HG02938 (cell line): ENCODE measurements at regions not wholly inside any gene's neighbourhood (a gene's known extent, or its start where the extent isn't known, plus 50 kb on each side); places are given as distances from the start of the nearest gene placed in this dataset.
A peak's percentile ranks its signal among the peaks of the same experiment; 100 is the strongest.
"Not testable (repeated sequence)": the region's sequence is repeated elsewhere in the genome, so short reads cannot be mapped to it uniquely, and the experiment has no call there.

Source experiments
- ATAC-seq: cut with Tn5 transposase; IDR thresholded peaks from one replicate; pipeline ENCODE4 v1.9.1; 2021; ENCODE audit warnings: mild to moderate bottlenecking, moderate library complexity; ENCODE audit not compliant: unreplicated experiment

DNA sequence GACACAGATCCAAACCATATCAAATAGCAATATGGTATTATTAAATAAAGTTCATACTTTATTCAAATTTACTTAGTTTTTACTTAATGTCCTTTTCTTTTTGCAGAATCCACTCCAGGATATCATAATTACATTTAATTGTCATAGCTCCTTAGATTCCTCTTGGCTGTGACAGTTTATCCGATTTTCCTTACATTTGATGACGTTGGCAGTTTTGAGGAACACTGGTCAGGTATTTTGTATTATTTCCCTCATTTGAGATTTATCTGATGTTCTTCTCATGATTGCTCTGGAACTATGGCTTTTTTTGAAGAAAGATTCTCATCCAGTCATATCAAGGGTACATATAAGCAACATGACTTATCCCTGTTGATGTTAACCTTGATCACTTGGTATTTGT is 198.3 kb upstream of the STAC start:
- ATAC-seq: no peak

DNA sequence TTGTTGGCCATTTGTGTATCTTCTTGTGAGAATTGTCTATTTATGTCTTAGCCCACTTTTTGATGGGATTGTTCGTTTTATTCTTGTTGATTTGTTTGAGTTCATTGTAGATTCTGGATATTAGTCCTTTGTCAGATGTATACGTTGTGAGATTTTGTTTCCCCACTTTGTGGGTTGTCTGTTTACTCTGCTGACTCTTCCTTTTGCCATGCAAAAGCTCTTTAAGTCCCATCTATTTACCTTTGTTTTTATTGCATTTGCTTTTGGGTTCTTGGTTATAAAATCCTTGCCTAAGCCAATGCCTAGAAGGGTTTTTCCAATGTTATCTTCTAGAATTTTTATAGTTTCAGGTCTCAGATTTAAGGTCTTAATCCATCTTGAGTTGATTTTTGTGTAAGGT is 193.1 kb upstream of the STAC start:
- not testable (repeated sequence) for ATAC-seq

DNA sequence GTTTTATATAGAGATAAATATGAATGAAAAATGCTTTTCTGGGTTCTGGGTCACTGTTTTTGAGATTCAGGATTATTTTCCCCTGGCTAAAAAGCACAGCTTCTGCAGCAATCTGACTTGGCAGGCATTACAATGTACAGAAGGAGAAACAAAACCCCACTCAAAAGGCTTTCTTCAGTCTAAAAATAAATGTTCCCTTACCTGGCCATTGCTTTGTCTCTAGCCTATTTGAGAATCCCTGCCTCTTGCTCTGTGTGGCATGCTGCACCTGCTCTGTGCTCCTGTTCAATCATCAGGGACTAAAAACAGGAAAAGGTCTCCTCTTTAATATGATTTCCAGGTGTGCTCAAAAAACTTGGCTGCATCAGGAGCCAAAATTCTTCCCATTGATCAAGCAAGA is 187.4 kb upstream of the STAC start:
- ATAC-seq: no peak

- no peak for ATAC-seq
Observed at GRCh38 chr3:36193448-36193847, 186.9 kb upstream of the STAC start.

DNA sequence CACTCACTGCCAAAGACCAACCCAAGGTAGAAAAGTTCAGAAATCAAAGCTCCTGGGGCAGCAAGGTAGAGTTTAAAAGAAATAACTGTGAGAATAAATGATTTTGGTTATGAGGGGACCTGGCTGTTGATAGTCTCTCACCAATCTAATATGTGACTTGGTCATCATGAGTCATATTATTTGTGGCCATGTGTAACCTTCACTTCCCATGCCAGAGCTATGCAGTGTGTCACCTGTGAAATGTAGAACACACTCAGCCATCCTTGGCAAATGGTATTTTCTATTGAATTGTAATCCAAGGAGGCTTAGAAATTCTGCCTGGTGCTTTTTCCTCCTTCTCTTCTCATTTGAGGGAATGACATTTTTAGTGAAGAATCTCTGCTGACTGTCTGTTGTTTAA is 184.2 kb upstream of the STAC start:
- no peak for ATAC-seq

- ATAC-seq: no peak
Observed at GRCh38 chr3:36197151-36197550, 183.2 kb upstream of the STAC start.

DNA sequence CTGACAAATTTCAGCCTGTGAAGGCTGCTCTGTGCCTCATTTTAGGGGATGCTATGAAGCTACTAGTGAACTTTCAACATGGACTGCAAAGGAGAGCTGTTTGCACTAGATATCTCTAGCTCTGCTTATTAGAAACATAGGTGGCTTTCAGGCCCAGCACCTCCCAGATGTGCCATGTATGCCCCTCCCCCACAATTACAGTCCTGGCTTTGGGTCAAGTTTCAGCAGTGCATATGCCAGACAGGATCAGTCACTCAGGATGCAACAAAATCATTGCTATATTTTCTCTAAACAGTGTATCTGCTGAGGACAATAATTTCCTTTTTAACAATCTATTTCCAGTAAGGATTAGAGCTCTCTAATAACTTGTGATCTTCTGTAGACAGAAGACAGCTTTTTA is 178.8 kb upstream of the STAC start:
- ATAC-seq: no peak

- ATAC-seq: no peak
Observed at GRCh38 chr3:36206956-36207580, 173.2 kb upstream of the STAC start.

GRCh38 chr3:36210840-36211651 is 169.3 kb upstream of the STAC start:
- ATAC-seq: peak; percentile 40

- peak; percentile 27 for ATAC-seq
Observed at GRCh38 chr3:36211652-36211999, 168.7 kb upstream of the STAC start.

GRCh38 chr3:36212251-36212650 is 168.1 kb upstream of the STAC start:
- ATAC-seq: no peak

- no peak for ATAC-seq
Observed at GRCh38 chr3:36214460-36214859, 165.8 kb upstream of the STAC start.

DNA sequence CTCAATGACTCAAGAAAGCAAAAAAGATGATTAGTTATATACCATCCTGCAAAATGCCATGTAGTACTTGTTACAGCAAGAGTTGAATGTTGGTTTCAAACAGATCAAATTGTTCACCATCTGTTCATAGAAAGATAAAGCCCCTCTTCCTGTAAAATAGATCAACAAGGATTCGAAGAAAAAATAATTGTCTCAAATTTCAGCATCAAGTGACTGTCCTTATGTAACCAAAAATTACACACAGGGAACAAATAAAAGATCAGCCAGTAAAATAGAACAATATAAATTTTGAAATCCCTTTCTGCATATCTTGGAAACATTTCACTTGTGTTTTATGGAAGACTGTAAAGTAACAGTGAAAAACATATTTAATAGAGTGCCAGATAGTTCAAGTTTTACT is 165.1 kb upstream of the STAC start:
- ATAC-seq: no peak

DNA sequence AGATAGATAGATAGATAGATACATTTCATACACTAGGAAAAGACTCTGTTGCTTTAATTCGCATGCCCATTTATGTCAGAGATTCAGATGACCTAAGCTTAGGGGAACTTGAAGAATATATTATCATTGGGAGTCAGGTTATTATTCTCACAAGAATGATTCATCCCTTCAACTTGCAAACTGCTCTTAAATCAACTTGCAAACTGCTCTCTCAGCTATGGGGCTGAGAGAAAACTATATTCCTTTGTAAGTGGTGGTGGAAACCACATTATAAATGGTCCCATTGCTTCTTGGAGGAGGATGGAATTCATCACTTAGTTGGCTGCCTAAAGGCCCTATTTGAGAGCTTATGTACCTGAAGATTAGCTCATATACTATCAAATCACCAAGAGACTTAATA is 160.9 kb upstream of the STAC start:
- no peak for ATAC-seq

- ATAC-seq: no peak
Observed at GRCh38 chr3:36220173-36220572, 160.1 kb upstream of the STAC start.

GRCh38 chr3:36221975-36222374 is 158.3 kb upstream of the STAC start:
- no peak for ATAC-seq

GRCh38 chr3:36227980-36228379 is 152.3 kb upstream of the STAC start:
- ATAC-seq: no peak

DNA sequence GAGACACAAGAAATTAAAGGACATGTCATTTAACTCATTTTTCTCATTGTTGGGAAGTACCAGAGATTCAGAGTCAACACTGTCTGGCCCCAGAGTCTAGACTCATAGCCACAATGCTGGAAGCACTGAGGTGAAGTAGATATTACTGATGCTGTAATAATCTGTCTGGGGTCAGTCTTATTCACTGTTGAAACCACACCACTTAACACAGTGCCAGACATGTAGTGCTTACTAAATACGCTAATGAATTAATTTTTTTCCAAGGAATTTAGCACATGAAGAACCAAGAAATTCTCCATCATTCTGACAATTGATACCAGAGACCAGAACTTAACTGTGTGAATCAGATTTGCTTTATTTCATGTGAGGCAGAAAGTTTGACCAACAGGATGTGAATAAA is 150.8 kb upstream of the STAC start:
- no peak for ATAC-seq

DNA sequence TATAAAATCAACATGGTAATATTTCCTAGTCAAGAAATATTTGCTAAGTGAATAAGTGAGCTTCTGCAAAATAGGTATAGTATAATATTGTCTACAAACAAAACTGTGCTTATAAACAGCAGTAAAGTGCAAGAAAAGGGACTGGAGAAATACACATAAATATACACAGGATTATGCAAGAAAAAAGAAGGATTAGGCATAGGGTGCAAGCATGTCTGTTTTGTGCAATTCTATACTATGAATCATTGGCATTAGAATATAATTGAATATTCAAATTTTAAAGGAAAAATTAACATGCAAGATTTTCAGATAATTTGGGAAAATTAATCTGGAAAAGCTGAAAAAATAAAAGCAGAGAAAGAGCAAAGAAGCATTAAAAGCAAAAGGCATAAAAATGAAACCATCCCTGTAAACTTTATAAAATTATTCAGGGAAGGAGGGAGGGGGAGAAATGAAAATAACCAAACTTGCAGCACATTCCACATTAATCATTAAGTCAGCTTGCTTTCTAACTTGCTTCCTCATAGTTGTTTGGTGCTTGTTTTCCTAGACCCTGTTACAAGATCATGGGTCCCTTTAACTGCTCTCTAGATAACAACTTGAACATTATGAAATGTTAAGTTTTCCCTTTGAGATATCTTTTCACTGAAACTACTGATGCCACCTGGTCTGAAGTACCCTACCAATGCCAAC is 147.4 kb upstream of the STAC start:
- no peak for ATAC-seq

DNA sequence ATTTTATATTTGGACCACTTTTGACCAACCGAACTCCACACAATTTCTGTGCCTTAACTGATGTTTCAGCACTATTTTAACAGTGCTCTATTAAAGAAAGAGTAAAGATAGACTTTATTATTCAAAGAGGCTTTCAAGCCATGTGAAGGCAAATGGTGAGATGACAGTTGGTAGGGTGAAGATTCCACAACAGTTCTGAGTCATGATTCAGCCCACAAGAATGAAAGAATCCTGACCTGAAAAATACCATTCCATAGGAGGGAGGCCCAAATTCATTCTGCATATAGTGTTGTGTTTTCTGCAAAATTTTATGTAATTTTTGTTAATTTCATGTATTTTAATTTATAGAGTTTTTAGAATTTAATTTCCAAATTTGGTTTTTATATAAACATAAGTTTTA is 135.6 kb upstream of the STAC start:
- ATAC-seq: no peak

- no peak for ATAC-seq
Observed at GRCh38 chr3:36248374-36248773, 131.9 kb upstream of the STAC start.

DNA sequence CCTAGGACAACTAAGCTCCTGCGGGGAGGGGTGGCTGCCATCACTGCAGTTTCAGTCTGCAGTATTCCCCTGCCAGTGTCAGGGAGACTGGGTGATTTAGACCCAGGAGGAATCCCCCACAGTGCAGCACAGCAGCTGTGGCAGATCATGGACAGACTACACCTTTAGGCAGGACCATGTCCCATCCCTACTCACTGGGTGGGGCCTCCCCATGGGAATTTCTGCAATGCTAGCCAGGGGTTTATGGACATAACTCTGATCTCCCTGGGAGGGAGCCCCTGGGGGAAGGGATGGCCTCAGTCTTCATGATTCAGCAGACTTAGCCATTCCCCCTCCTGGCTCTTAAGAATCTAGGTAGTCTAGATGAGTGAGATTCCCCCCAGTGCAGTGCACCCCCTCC is 130.1 kb upstream of the STAC start:
- no peak for ATAC-seq
